Gastroesophageal sphincter (tissue), 3 donors: ENCODE measurements at regions not wholly inside any gene's neighbourhood (a gene's known extent, or its start where the extent isn't known, plus 50 kb on each side); places are given as distances from the start of the nearest gene placed in this dataset.

Experiments
- EP300 ChIP-seq: sonication (generic); formaldehyde crosslinking; IDR thresholded peaks from one replicate; pipeline ENCODE4 v1.6.1; 2017; ENCODE audit warnings: antibody characterized with exemption, mild to moderate bottlenecking
- POLR2A ChIP-seq, 2 donors: fragments of 450-650 bp; IDR thresholded peaks; one replicate each; pipeline ENCODE4 v1.6.1; 2017; ENCODE audit warnings: antibody characterized with exemption in 2 of 2, mild to moderate bottlenecking in 2 of 2, moderate library complexity in 1 of 2
- TF ChIP-seq, protein P1 (sequence below), 4 experiments: fragments of 200-600 bp in 2 of 4; fragments of 450-650 bp in 2 of 4; sonication (generic) in 1 of 4; IDR thresholded peaks; one replicate each; pipeline ENCODE4 v1.5.1; 2017 to 2019; ENCODE audit warnings: antibody characterized with exemption in 4 of 4, mild to moderate bottlenecking in 2 of 4, moderate library complexity in 2 of 4

GRCh38 chr5:98540056-98540455 is 233.4 kb upstream of the RGMB start:
- TF ChIP-seq, protein P1, sequence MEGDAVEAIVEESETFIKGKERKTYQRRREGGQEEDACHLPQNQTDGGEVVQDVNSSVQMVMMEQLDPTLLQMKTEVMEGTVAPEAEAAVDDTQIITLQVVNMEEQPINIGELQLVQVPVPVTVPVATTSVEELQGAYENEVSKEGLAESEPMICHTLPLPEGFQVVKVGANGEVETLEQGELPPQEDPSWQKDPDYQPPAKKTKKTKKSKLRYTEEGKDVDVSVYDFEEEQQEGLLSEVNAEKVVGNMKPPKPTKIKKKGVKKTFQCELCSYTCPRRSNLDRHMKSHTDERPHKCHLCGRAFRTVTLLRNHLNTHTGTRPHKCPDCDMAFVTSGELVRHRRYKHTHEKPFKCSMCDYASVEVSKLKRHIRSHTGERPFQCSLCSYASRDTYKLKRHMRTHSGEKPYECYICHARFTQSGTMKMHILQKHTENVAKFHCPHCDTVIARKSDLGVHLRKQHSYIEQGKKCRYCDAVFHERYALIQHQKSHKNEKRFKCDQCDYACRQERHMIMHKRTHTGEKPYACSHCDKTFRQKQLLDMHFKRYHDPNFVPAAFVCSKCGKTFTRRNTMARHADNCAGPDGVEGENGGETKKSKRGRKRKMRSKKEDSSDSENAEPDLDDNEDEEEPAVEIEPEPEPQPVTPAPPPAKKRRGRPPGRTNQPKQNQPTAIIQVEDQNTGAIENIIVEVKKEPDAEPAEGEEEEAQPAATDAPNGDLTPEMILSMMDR (IDR thresholded peaks at IDR 0.05), result no peak
- TF ChIP-seq POLR2A (IDR thresholded peaks at IDR 0.05), result no peak
- no peak for TF ChIP-seq EP300
